RWPE2 (cell line): ENCODE measurements at regions not wholly inside any gene's neighbourhood (a gene's known extent, or its start where the extent isn't known, plus 50 kb on each side); places are given as distances from the start of the nearest gene placed in this dataset.
A peak's percentile ranks its signal among the peaks of the same experiment; 100 is the strongest.

ENCODE experiments used
- ATAC-seq: fragments of 200-7000 bp; cut with Tn5 transposase; 3 replicates; pipeline ENCODE4 v1.9.1; 2021; ENCODE audit warnings: low read depth
- DNase-seq: peaks from one replicate; pipeline ENCODE4 v3.0.0-alpha.2; 2020; ENCODE audit warnings: low spot score
- H3K27ac ChIP-seq: fragments of 450-650 bp; 2 replicates; pipeline ENCODE4 v1.5.1; 2017; ENCODE audit warnings: mild to moderate bottlenecking; ENCODE audit not compliant: poor library complexity, severe bottlenecking
- H3K27me3 ChIP-seq: fragments of 250-450 bp; sonication (Bioruptor Pico); 2 replicates; pipeline ENCODE4 v1.5.1; 2021; ENCODE audit warnings: mild to moderate bottlenecking, moderate library complexity; ENCODE audit not compliant: insufficient read depth, poor library complexity, severe bottlenecking
- H3K36me3 ChIP-seq: fragments of 250-450 bp; sonication (Bioruptor Pico); 2 replicates; pipeline ENCODE4 v1.5.1; 2020; ENCODE audit warnings: low read depth, mild to moderate bottlenecking, moderate library complexity
- H3K4me1 ChIP-seq: fragments of 250-450 bp; sonication (Bioruptor Pico); 2 replicates; pipeline ENCODE4 v1.5.1; 2021; ENCODE audit warnings: mild to moderate bottlenecking, moderate library complexity; ENCODE audit not compliant: insufficient read depth, poor library complexity, severe bottlenecking
- H3K4me3 ChIP-seq: fragments of 250-450 bp; sonication (Bioruptor Pico); 2 replicates; pipeline ENCODE4 v1.5.1; 2021; ENCODE audit warnings: mild to moderate bottlenecking, moderate library complexity; ENCODE audit not compliant: severe bottlenecking
- H3K9me3 ChIP-seq: fragments of 250-450 bp; sonication (Bioruptor Pico); 2 replicates; pipeline ENCODE4 v1.5.1; 2021; ENCODE audit warnings: mild to moderate bottlenecking, moderate library complexity; ENCODE audit not compliant: severe bottlenecking
- CTCF ChIP-seq: fragments of 450-650 bp; IDR thresholded peaks from one replicate; pipeline ENCODE4 v1.5.1; 2017; ENCODE audit warnings: mild to moderate bottlenecking, moderate library complexity; ENCODE audit not compliant: poor library complexity, severe bottlenecking

- Histone ChIP-seq H3K9me3 (no peaks in the 10 kb centered on the region), H3K27me3 (no peaks in the 10 kb centered on the region), H3K4me1 (peaks cover 3% of the 10 kb centered on the region), H3K36me3 (no peaks in the 10 kb centered on the region), H3K4me3 (no peak overlapping the region), H3K27ac (no peak overlapping the region)
- no peak for TF ChIP-seq CTCF
- ATAC-seq: peak; percentile 68
- DNase-seq: no peak
These were observed 60.6 kb upstream of the STUM start for GRCh38 chr1:226487921-226488320.

GRCh38 chr1:226489718-226490425 lies 58.7 kb upstream of the STUM start:
- no peak for ATAC-seq
- Histone ChIP-seq H3K4me3 (no peak overlapping the region), H3K27ac (no peak overlapping the region), H3K9me3 (no peaks in the 10 kb centered on the region), H3K36me3 (no peaks in the 10 kb centered on the region), H3K4me1 (peaks cover 3% of the 10 kb centered on the region), H3K27me3 (no peaks in the 10 kb centered on the region)
- DNase-seq: no peak
- TF ChIP-seq CTCF: no peak

GRCh38 chr1:226490426-226490809 lies 58.1 kb upstream of the STUM start:
- Histone ChIP-seq H3K4me1 (peaks cover 3% of the 10 kb centered on the region), H3K27ac (no peak overlapping the region), H3K36me3 (no peaks in the 10 kb centered on the region), H3K27me3 (no peaks in the 10 kb centered on the region), H3K9me3 (no peaks in the 10 kb centered on the region), H3K4me3 (no peak overlapping the region)
- DNase-seq: no peak
- TF ChIP-seq CTCF: no peak
- ATAC-seq: no peak

- Histone ChIP-seq H3K9me3 (no peaks in the 10 kb centered on the region), H3K27me3 (no peaks in the 10 kb centered on the region), H3K27ac (no peak overlapping the region), H3K36me3 (no peaks in the 10 kb centered on the region), H3K4me1 (peaks cover 3% of the 10 kb centered on the region), H3K4me3 (no peak overlapping the region)
- ATAC-seq (no peak), DNase-seq (no peak)
- TF ChIP-seq CTCF: no peak
These were observed 57.3 kb upstream of the STUM start for GRCh38 chr1:226491093-226491850.
